ENCODE measurements at regions not wholly inside any gene's neighbourhood (a gene's known extent, or its start where the extent isn't known, plus 50 kb on each side); places are given as distances from the start of the nearest gene placed in this dataset.

DNA sequence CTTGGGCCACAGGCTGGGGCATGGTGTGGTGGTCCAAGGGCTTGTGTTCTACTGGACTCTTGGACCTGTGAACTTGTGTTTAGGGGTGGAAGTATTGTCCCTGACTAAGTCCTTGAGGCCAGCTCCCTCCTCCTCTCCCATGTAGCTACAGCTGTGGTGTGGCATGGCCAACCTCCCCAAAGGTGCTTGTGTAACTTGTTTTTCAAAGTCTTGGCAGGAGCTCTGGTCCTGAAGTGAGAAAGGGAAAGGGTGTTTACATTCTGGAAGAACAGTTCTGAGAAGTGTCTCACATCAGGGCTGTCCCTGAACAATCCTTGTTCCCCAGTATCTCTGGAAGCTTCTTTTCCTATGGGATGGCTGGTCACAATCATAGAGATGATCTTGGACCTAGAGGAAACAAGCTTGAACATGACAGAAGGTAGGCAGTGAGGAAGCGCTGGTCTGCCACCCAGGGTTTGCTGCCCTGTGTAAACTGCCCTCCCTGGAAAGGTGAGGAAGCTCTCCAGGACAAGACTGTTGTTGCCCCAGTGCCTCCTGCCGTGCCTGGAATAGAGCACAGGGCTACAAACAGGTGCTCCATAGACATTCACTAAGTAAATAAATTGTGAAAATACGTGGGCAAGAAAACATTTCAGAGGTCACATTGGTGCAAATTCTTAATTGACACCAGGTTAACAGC is 64.6 kb upstream of the KLF9 start:
- ATAC-seq (ENCODE audit: low FRiP score in 2 of 2), result peak; percentile 15 to 61
- 33 to 53% methylated on average over 3 of the region's 3 CpGs for WGBS, 2 donors
- Histone ChIP-seq H3K36me3 (no peaks in the 10 kb centered on the region), H3K27ac (peak overlapping the region; percentile 90 to 97 (median 94)), H3K27me3 (no peaks in the 10 kb centered on the region), H3K4me1 (peaks cover 66 to 87% (median 83%) of the 10 kb centered on the region in 4 donors), H3K9me3 (no peaks in the 10 kb centered on the region), H3K4me3 (peak overlapping the region in 3 of 4 donors; percentile 18 to 37 (median 25))
- peak in 1 of 2 donors; percentile 86 for DNase-seq
- TF ChIP-seq EP300 (IDR thresholded peaks at IDR 0.05), result peak; percentile 83 to 99 (median 93)
- peak in 1 of 4 donors; percentile 56 for TF ChIP-seq POLR2A (IDR thresholded peaks at IDR 0.05)
- TF ChIP-seq POLR2AphosphoS5 (IDR thresholded peaks at IDR 0.05), result peak; percentile 90 to 93
- TF ChIP-seq, protein P1, sequence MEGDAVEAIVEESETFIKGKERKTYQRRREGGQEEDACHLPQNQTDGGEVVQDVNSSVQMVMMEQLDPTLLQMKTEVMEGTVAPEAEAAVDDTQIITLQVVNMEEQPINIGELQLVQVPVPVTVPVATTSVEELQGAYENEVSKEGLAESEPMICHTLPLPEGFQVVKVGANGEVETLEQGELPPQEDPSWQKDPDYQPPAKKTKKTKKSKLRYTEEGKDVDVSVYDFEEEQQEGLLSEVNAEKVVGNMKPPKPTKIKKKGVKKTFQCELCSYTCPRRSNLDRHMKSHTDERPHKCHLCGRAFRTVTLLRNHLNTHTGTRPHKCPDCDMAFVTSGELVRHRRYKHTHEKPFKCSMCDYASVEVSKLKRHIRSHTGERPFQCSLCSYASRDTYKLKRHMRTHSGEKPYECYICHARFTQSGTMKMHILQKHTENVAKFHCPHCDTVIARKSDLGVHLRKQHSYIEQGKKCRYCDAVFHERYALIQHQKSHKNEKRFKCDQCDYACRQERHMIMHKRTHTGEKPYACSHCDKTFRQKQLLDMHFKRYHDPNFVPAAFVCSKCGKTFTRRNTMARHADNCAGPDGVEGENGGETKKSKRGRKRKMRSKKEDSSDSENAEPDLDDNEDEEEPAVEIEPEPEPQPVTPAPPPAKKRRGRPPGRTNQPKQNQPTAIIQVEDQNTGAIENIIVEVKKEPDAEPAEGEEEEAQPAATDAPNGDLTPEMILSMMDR (IDR thresholded peaks at IDR 0.05), result no peak

DNA sequence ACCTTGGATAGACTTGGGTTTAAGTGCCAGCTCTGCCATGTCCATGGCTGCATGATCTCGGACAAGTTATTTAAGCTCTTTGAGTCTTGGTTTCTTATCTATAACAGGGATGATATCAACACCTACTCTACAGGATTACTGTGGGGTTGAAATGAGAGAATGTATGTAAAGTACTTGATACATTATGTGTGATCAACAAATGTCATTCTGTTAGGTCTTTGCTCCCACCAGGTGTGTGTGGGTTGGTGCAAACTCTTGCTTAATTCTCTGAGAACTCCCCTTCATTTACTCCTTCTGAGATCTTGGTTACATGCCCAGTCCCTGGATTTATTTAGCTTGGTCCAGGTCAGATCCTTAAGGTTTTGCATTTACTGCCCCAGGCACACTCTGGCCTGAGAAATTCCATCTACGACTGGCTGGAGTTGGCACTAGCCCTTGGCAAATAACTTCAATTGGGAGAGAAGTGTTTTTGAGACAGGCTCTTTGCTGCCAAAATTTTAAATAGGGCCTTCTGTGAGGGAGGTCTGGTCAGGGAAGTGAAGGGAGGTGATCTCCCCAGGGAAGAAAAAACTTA is 63.5 kb upstream of the KLF9 start:
- TF ChIP-seq EP300 (IDR thresholded peaks at IDR 0.05) (peak in 2 of 4 donors; percentile 5 to 81), POLR2AphosphoS5 (IDR thresholded peaks at IDR 0.05) (peak; percentile 30 to 59), POLR2A (IDR thresholded peaks at IDR 0.05) (peak in 1 of 4 donors; percentile 16)
- TF ChIP-seq, protein P1 (IDR thresholded peaks at IDR 0.05), result no peak
- Histone ChIP-seq H3K9me3 (no peaks in the 10 kb centered on the region), H3K4me1 (peaks cover 67 to 88% (median 86%) of the 10 kb centered on the region in 4 donors), H3K27ac (peak overlapping the region; percentile 90 to 97 (median 94)), H3K36me3 (no peaks in the 10 kb centered on the region), H3K27me3 (no peaks in the 10 kb centered on the region), H3K4me3 (no peak overlapping the region)
- WGBS, 2 donors, result 62 to 66% methylated on average over 2 of the region's 2 CpGs
- ATAC-seq (ENCODE audit: low FRiP score in 2 of 2), result peak in 1 of 2 donors; percentile 56
- DNase-seq, result peak in 1 of 2 donors; percentile 71

DNA sequence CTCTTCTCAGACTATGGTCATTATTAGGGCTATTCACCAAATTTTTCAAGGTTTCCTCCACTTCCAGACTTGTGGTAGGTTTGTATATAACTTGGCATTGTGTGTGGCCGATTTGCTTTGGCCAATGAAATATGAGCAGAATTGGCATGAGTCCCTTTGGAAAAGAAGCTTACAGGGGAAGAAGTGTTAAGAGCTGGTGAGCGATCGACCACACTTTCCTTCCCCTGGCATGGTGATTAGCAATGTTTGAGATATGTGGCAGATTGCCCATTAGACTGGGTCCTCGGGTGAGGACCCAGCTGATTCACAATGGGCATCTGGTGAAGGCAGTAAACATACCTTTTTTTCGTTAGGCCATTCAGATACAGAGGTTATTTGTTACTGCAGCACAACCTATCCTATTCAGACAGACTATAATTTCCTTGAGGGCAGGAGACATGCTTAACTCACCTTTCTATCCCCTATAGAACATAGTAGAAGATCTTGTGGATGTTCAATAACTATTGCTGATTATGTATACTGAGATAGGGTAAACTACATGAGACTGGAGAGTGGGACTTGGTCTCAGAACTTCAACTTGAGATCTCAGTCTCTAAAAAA is 62.8 kb upstream of the KLF9 start:
- no peak for TF ChIP-seq EP300 (IDR thresholded peaks at IDR 0.05)
- DNase-seq (no peak), ATAC-seq (ENCODE audit: low FRiP score in 2 of 2) (no peak)
- 57 to 74% methylated on average over 5 of the region's 5 CpGs for WGBS, 2 donors
- H3K27ac ChIP-seq, result peak overlapping the region; percentile 90 to 97 (median 94)
- no peaks in the 10 kb centered on the region for H3K36me3 ChIP-seq
- no peak overlapping the region for H3K4me3 ChIP-seq
- H3K9me3 ChIP-seq, result no peaks in the 10 kb centered on the region
- H3K27me3 ChIP-seq, result no peaks in the 10 kb centered on the region
- H3K4me1 ChIP-seq, result peaks cover 67 to 90% (median 84%) of the 10 kb centered on the region in 4 donors

DNA sequence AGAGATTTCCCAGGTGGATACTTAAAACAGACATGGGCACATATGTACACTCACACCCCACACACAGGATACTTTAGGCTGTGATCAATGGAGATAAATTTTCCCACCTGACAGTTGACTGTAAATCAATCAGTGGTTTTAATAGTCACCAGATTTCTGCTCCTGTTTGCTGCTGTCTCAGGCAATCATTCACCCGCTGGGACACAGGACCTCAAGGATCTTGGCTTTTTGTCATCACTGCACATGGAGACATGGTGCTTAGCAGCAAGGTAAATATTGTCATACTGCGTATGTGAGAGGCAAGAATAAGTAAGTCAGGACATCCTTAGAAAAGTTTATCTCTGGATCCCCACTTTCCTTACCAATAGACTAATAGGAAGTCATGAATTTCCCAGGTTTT is 60.8 kb upstream of the KLF9 start:
- peaks cover 66 to 88% (median 79%) of the 10 kb centered on the region in 4 donors for H3K4me1 ChIP-seq
- no peak overlapping the region for H3K4me3 ChIP-seq
- peak overlapping the region; percentile 49 to 90 (median 72) for H3K27ac ChIP-seq
- no peaks in the 10 kb centered on the region for H3K36me3 ChIP-seq
- peak in 1 of 2 donors; percentile 59 for TF ChIP-seq POLR2AphosphoS5 (IDR thresholded peaks at IDR 0.05)
- TF ChIP-seq EP300 (IDR thresholded peaks at IDR 0.05), result peak in 3 of 4 donors; percentile 21 to 84 (median 81)
- TF ChIP-seq, protein P1 (IDR thresholded peaks at IDR 0.05), result no peak
- 35 to 37% methylated on average over 2 of the region's 2 CpGs for WGBS, 2 donors
- H3K27me3 ChIP-seq, result no peaks in the 10 kb centered on the region
- ATAC-seq (ENCODE audit: low FRiP score in 2 of 2), result no peak
- no peaks in the 10 kb centered on the region for H3K9me3 ChIP-seq
- DNase-seq, result peak in 1 of 2 donors; percentile 75

DNA sequence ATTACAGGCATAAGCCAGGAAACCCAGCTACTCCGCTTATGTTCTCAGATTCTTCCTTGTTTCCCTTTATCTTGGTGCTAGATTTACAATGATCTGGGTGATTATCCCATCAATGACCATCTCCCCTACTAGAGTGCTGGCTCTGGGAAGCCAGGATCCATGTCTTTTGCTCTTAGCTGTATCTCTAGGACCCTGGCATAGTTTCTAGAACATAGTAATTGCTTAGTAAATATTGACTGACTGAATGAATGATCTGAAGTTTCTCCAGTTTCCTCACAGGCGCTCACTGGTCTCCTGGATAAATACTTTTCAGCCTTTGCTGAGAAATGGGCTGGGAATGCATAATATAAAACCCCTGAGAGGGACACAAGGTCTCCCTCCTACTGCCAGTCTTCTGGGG is 60.0 kb upstream of the KLF9 start:
- DNase-seq (no peak), ATAC-seq (ENCODE audit: low FRiP score in 2 of 2) (no peak)
- Histone ChIP-seq H3K27me3 (no peaks in the 10 kb centered on the region), H3K4me1 (peaks cover 66 to 87% (median 77%) of the 10 kb centered on the region in 4 donors), H3K36me3 (no peaks in the 10 kb centered on the region), H3K9me3 (no peaks in the 10 kb centered on the region), H3K4me3 (no peak overlapping the region), H3K27ac (peak overlapping the region; percentile 49 to 90 (median 72))
- WGBS, 2 donors, result 62 to 65% methylated on average over 2 of the region's 2 CpGs
- TF ChIP-seq POLR2AphosphoS5 (IDR thresholded peaks at IDR 0.05) (peak in 1 of 2 donors; percentile 24), EP300 (IDR thresholded peaks at IDR 0.05) (peak in 1 of 4 donors; percentile 51), POLR2A (IDR thresholded peaks at IDR 0.05) (no peak)
- TF ChIP-seq, protein P1 (IDR thresholded peaks at IDR 0.05), result no peak
